Calu3 (cell line): ENCODE measurements at regions not wholly inside any gene's neighbourhood (a gene's known extent, or its start where the extent isn't known, plus 50 kb on each side); places are given as distances from the start of the nearest gene placed in this dataset.

ENCODE experiments used
- BruUV-seq: library from RNA; stranded (reverse); fragments of 400-500 nt; replicated peaks from 2 replicates; lab custom pipeline; 2021; lab: Mats Ljungman, UMichigan
- CTCF ChIA-PET: fragments of 300-600 bp; sonication (Branson Sonifier 250); formaldehyde crosslinking; loops from one replicate; lab custom pipeline; 2022; ENCODE audit warnings: antibody characterized with exemption; lab: Charles Lee
- DNase-seq: peaks from one replicate; pipeline ENCODE4 v3.0.0; 2022
- H3K27ac Mint-ChIP-seq: one replicate; pipeline ENCODE4 v1.8.0; 2022; ENCODE audit warnings: mixed read lengths; ENCODE audit not compliant: unreplicated experiment
- H3K27me3 Mint-ChIP-seq: one replicate; pipeline ENCODE4 v1.8.0; 2022; ENCODE audit warnings: mixed read lengths; ENCODE audit not compliant: unreplicated experiment
- H3K36me3 Mint-ChIP-seq: one replicate; pipeline ENCODE4 v1.8.0; 2022; ENCODE audit warnings: mild to moderate bottlenecking, moderate library complexity, mixed read lengths; ENCODE audit not compliant: insufficient read depth, unreplicated experiment
- H3K4me1 Mint-ChIP-seq: one replicate; pipeline ENCODE4 v1.8.0; 2022; ENCODE audit warnings: mild to moderate bottlenecking, low read depth, mixed read lengths; ENCODE audit not compliant: unreplicated experiment
- H3K4me3 Mint-ChIP-seq: one replicate; pipeline ENCODE4 v1.8.0; 2022; ENCODE audit warnings: mild to moderate bottlenecking, low read depth, moderate library complexity, mixed read lengths; ENCODE audit not compliant: unreplicated experiment
- H3K9me3 Mint-ChIP-seq: one replicate; pipeline ENCODE4 v1.8.0; 2022; ENCODE audit warnings: low read depth, mixed read lengths; ENCODE audit not compliant: unreplicated experiment
- CTCF ChIP-seq: fragments of 200-600 bp; IDR thresholded peaks from one replicate; pipeline ENCODE4 v1.8.0; 2022; ENCODE audit warnings: antibody characterized with exemption; ENCODE audit not compliant: unreplicated experiment
- intact Hi-C: fragments of 100-400 bp; cut with micrococcal nuclease; formaldehyde crosslinking; loops from one replicate; pipeline ENCODE4 v1.10.0; 2022; ENCODE audit not compliant: unreplicated experiment

DNA sequence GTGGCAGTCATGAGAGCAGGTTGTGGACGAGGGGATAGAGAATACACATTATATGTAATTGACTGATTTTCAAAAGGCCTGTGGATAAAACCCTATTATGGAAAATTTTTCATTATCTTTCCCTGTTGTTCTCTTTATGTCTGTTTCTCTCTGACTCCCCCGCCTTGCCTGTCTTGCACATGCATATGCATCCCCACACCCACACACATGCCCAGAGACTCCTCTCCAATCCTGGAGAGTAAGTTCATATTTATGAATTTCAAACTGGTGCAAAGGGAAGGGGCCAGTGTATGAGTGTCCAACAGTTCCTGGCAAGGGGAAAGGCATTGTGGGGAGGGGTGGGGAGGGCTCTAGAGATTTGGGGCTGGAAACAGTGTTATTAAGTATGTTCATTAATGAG is 60.8 kb upstream of the ARHGAP36 start:
- peaks cover 57% of the 10 kb centered on the region for H3K27me3 Mint-ChIP-seq
- no TSS peak for BruUV-seq
- H3K36me3 Mint-ChIP-seq, result no peaks in the 10 kb centered on the region
- H3K27ac Mint-ChIP-seq, result no peak overlapping the region
- no peak for TF ChIP-seq CTCF
- CTCF ChIA-PET, result no interaction called here
- no peak overlapping the region for H3K4me3 Mint-ChIP-seq
- no peaks in the 10 kb centered on the region for H3K4me1 Mint-ChIP-seq
- H3K9me3 Mint-ChIP-seq, result no peaks in the 10 kb centered on the region
- DNase-seq, result no peak
- intact Hi-C loops, result no loop called here

- intact Hi-C loops, result no loop called here
- Mint-ChIP-seq H3K27ac (no peak overlapping the region), H3K27me3 (peaks cover 49% of the 10 kb centered on the region), H3K4me1 (no peaks in the 10 kb centered on the region), H3K36me3 (no peaks in the 10 kb centered on the region), H3K4me3 (no peak overlapping the region), H3K9me3 (no peaks in the 10 kb centered on the region)
- TF ChIP-seq CTCF, result no peak
- CTCF ChIA-PET, result no interaction called here
- DNase-seq, result no peak
- no TSS peak for BruUV-seq
Measured at GRCh38 chrX:130999360-130999759, 58.8 kb upstream of the ARHGAP36 start.
